Hepatocyte (in vitro differentiated cells): ENCODE measurements at regions not wholly inside any gene's neighbourhood (a gene's known extent, or its start where the extent isn't known, plus 50 kb on each side); places are given as distances from the start of the nearest gene placed in this dataset.

ENCODE experiments used
- DNase-seq: peaks from one replicate; pipeline ENCODE4 v3.0.0-alpha.2; 2016; ENCODE audit warnings: low spot score
- H2AFZ ChIP-seq: fragments of 200-600 bp; sonication (generic); 2 replicates; pipeline ENCODE4 v1.6.0; 2016; ENCODE audit warnings: antibody characterized with exemption, mild to moderate bottlenecking
- H3K27ac ChIP-seq: fragments of 200-600 bp; sonication (generic); 2 replicates; pipeline ENCODE4 v1.5.1; 2016; ENCODE audit warnings: mild to moderate bottlenecking
- H3K27me3 ChIP-seq: fragments of 200-600 bp; sonication (generic); 2 replicates; pipeline ENCODE4 v1.6.1; 2016
- H3K36me3 ChIP-seq: fragments of 200-600 bp; sonication (generic); replicated peaks from 2 replicates; pipeline ENCODE4 v1.5.1; 2016; ENCODE audit warnings: low read depth; ENCODE audit not compliant: insufficient read depth
- H3K4me1 ChIP-seq: fragments of 200-600 bp; sonication (generic); 2 replicates; pipeline ENCODE4 v1.5.1; 2016; ENCODE audit warnings: mild to moderate bottlenecking, moderate library complexity; ENCODE audit not compliant: insufficient read depth
- H3K4me2 ChIP-seq: fragments of 200-600 bp; sonication (generic); 2 replicates; pipeline ENCODE4 v1.6.0; 2016
- H3K4me3 ChIP-seq: fragments of 200-600 bp; sonication (generic); 2 replicates; pipeline ENCODE4 v1.5.1; 2016; ENCODE audit warnings: mild to moderate bottlenecking
- H3K79me2 ChIP-seq: fragments of 200-600 bp; sonication (generic); 2 replicates; pipeline ENCODE4 v1.6.0; 2017; ENCODE audit warnings: mild to moderate bottlenecking
- H3K9me2 ChIP-seq: fragments of 200-600 bp; sonication (generic); replicated peaks from 2 replicates; pipeline ENCODE4 v1.6.0; 2017; ENCODE audit warnings: mild to moderate bottlenecking; ENCODE audit not compliant: insufficient read depth
- H3K9me3 ChIP-seq: fragments of 200-600 bp; sonication (generic); 2 replicates; pipeline ENCODE4 v1.5.1; 2016; ENCODE audit warnings: low read depth, mild to moderate bottlenecking
- H4K20me1 ChIP-seq: fragments of 200-600 bp; sonication (generic); 2 replicates; pipeline ENCODE4 v1.6.0; 2016; ENCODE audit warnings: mild to moderate bottlenecking; ENCODE audit not compliant: insufficient read depth, poor library complexity, severe bottlenecking
- CTCF ChIP-seq: fragments of 200-600 bp; sonication (generic); IDR thresholded peaks from 2 replicates; pipeline ENCODE4 v1.5.1; 2016; ENCODE audit warnings: antibody characterized with exemption, mild to moderate bottlenecking; ENCODE audit not compliant: poor library complexity
- EZH2 ChIP-seq: fragments of 200-600 bp; sonication (generic); IDR thresholded peaks from 2 replicates; pipeline ENCODE4 v1.6.1; 2016; ENCODE audit warnings: antibody characterized with exemption, mild to moderate bottlenecking, borderline replicate concordance
- EZH2phosphoT487 ChIP-seq: fragments of 200-600 bp; sonication (generic); IDR thresholded peaks from one replicate; pipeline ENCODE4 v1.6.1; 2018; ENCODE audit warnings: antibody characterized with exemption, mild to moderate bottlenecking, low read depth, moderate library complexity; ENCODE audit not compliant: unreplicated experiment, severe bottlenecking
- WGBS: methylation state at CpG from one replicate; pipeline ENCODE4 v1.1.6; 2016; ENCODE audit warnings: low lambda C conversion rate; ENCODE audit errors: missing lambda C conversion rate; 5-methylcytosine and 5-hydroxymethylcytosine counted together

GRCh38 chr6:15871276-15871675, 208.4 kb upstream of the DTNBP1 start:
- H3K9me3 ChIP-seq: no peaks in the 10 kb centered on the region
- DNase-seq: peak; percentile 50
- WGBS: 82% methylated on average over 6 of the region's 6 CpGs
- H2AFZ ChIP-seq: no peak overlapping the region
- no peak overlapping the region for H3K4me3 ChIP-seq
- H3K27me3 ChIP-seq: no peaks in the 10 kb centered on the region
- TF ChIP-seq CTCF: no peak
- no peak for TF ChIP-seq EZH2
- TF ChIP-seq EZH2phosphoT487: no peak
- H3K27ac ChIP-seq: no peak overlapping the region
- no peaks in the 10 kb centered on the region for H3K9me2 ChIP-seq
- no peaks in the 10 kb centered on the region for H3K4me1 ChIP-seq
- no peaks in the 10 kb centered on the region for H4K20me1 ChIP-seq
- no peaks in the 10 kb centered on the region for H3K36me3 ChIP-seq
- H3K4me2 ChIP-seq: no peak overlapping the region
- no peaks in the 10 kb centered on the region for H3K79me2 ChIP-seq

- no peak for DNase-seq
- no peak overlapping the region for H2AFZ ChIP-seq
- no peaks in the 10 kb centered on the region for H3K4me1 ChIP-seq
- no peak overlapping the region for H3K4me3 ChIP-seq
- H3K4me2 ChIP-seq: no peak overlapping the region
- no peaks in the 10 kb centered on the region for H3K27me3 ChIP-seq
- H3K36me3 ChIP-seq: no peaks in the 10 kb centered on the region
- WGBS: 66% methylated on average over 3 of the region's 3 CpGs
- no peaks in the 10 kb centered on the region for H4K20me1 ChIP-seq
- H3K9me3 ChIP-seq: no peaks in the 10 kb centered on the region
- H3K9me2 ChIP-seq: no peaks in the 10 kb centered on the region
- TF ChIP-seq CTCF (no peak), EZH2phosphoT487 (no peak), EZH2 (no peak)
- H3K27ac ChIP-seq: no peak overlapping the region
- no peaks in the 10 kb centered on the region for H3K79me2 ChIP-seq
These were observed 207.7 kb upstream of the DTNBP1 start for GRCh38 chr6:15870333-15871043.

- H3K27ac ChIP-seq: no peak overlapping the region
- no peak for TF ChIP-seq EZH2phosphoT487
- no peak for TF ChIP-seq CTCF
- TF ChIP-seq EZH2: no peak
- H3K36me3 ChIP-seq: no peaks in the 10 kb centered on the region
- H3K4me2 ChIP-seq: no peak overlapping the region
- no peaks in the 10 kb centered on the region for H4K20me1 ChIP-seq
- no peaks in the 10 kb centered on the region for H3K4me1 ChIP-seq
- H3K4me3 ChIP-seq: no peak overlapping the region
- no peaks in the 10 kb centered on the region for H3K79me2 ChIP-seq
- no peaks in the 10 kb centered on the region for H3K27me3 ChIP-seq
- no peak overlapping the region for H2AFZ ChIP-seq
- H3K9me2 ChIP-seq: no peaks in the 10 kb centered on the region
- H3K9me3 ChIP-seq: no peaks in the 10 kb centered on the region
- no peak for DNase-seq
These were observed 201.9 kb upstream of the DTNBP1 start for GRCh38 chr6:15864708-15865062.
